Cardiac fibroblast (primary cell): ENCODE measurements at regions not wholly inside any gene's neighbourhood (a gene's known extent, or its start where the extent isn't known, plus 50 kb on each side); places are given as distances from the start of the nearest gene placed in this dataset.

Experiments
- DNase-seq, 2 donors: peaks; one replicate each; pipeline versions ENCODE4 v3.0.0 to v3.0.0-alpha.2; 2010; ENCODE audit warnings: low read depth in 2 of 2
- H3K4me3 ChIP-seq, 2 donors: replicated peaks in 1 of 2; 1 replicate in 1 of 2; 2 replicates in 1 of 2; pipeline ENCODE4 v1.5.1; 2011; ENCODE audit warnings: low read depth in 2 of 2, low read length in 2 of 2, mild to moderate bottlenecking in 2 of 2, moderate library complexity in 1 of 2
- CTCF ChIP-seq: IDR thresholded peaks from one replicate; pipeline ENCODE4 v1.5.1; 2011; ENCODE audit warnings: low read depth, mild to moderate bottlenecking, low read length, inconsistent platforms

- DNase-seq: no peak
- H3K4me3 ChIP-seq: no peak overlapping the region
- no peak for TF ChIP-seq CTCF
Measured at GRCh38 chr20:41782255-41782654, 164.1 kb upstream of the CHD6 start.

GRCh38 chr20:41776421-41776820, 158.2 kb upstream of the CHD6 start:
- no peak for TF ChIP-seq CTCF
- no peak overlapping the region for H3K4me3 ChIP-seq

GRCh38 chr20:41774291-41774690, 156.1 kb upstream of the CHD6 start:
- no peak for TF ChIP-seq CTCF
- DNase-seq: no peak
- no peak overlapping the region for H3K4me3 ChIP-seq

More at GRCh38 chr20:41776421-41776820, 158.2 kb upstream of the CHD6 start:
- DNase-seq: no peak

GRCh38 chr20:41770965-41771364, 152.8 kb upstream of the CHD6 start:
- no peak for TF ChIP-seq CTCF
- no peak overlapping the region for H3K4me3 ChIP-seq
- no peak for DNase-seq

- TF ChIP-seq CTCF: no peak
- DNase-seq: no peak
- no peak overlapping the region for H3K4me3 ChIP-seq
Measured at GRCh38 chr20:41770427-41770826, 152.2 kb upstream of the CHD6 start.

GRCh38 chr20:41769592-41770018, 151.4 kb upstream of the CHD6 start:
- H3K4me3 ChIP-seq: no peak overlapping the region
- TF ChIP-seq CTCF: no peak
- DNase-seq: no peak

- TF ChIP-seq CTCF: no peak
- DNase-seq: no peak
- H3K4me3 ChIP-seq: no peak overlapping the region
Measured at GRCh38 chr20:41750137-41750536, 132.0 kb upstream of the CHD6 start.
